PC-9 (cell line): ENCODE measurements at regions not wholly inside any gene's neighbourhood (a gene's known extent, or its start where the extent isn't known, plus 50 kb on each side); places are given as distances from the start of the nearest gene placed in this dataset.

ENCODE experiments used
- CTCF ChIP-seq: fragments of 200-600 bp; sonication (generic); conservative IDR thresholded peaks from 2 replicates; pipeline ENCODE4 v1.6.1; 2017; ENCODE audit warnings: mixed run types, antibody characterized with exemption, mild to moderate bottlenecking, moderate library complexity
- EZH2 ChIP-seq: fragments of 200-600 bp; sonication (generic); IDR thresholded peaks from 2 replicates; pipeline ENCODE4 v1.8.0; 2017; ENCODE audit warnings: antibody characterized with exemption, low read depth

DNA sequence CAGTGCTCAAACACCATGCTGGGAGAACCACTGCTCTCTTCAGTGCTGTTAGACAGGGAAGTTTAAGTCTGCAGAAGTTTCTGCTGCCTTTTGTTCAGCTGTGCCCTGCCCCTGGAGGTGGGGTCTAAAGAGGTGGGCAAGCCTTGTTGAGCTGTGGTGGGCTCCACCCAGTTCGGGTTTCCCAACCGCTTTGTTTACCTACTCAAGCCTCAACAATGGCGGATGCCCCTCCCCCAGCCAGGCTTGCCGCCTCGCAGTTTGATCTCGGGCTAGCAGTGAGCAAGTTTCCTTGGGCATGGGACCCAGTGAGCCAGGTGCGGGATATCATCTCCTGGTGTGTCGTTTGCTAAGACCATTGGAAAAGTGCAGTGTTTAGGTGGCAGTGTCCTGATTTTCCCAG lies 670.2 kb upstream of the ALCAM start:
- TF ChIP-seq CTCF (no peak), EZH2 (no peak)
